Neutrophil (primary cell): ENCODE measurements at regions not wholly inside any gene's neighbourhood (a gene's known extent, or its start where the extent isn't known, plus 50 kb on each side); places are given as distances from the start of the nearest gene placed in this dataset.

Experiments used
- H3K27ac ChIP-seq: fragments of 200-600 bp; sonication (generic); 2 replicates; pipeline ENCODE4 v1.5.1; 2016; ENCODE audit warnings: mild to moderate bottlenecking, moderate library complexity
- H3K27me3 ChIP-seq: fragments of 200-600 bp; sonication (generic); 2 replicates; pipeline ENCODE4 v1.6.0; 2016; ENCODE audit warnings: mild to moderate bottlenecking
- H3K36me3 ChIP-seq: fragments of 200-600 bp; sonication (generic); 2 replicates; pipeline ENCODE4 v1.5.1; 2017
- H3K4me1 ChIP-seq, 2 experiments: fragments of 200-600 bp in 1 of 2; sonication (generic) in 1 of 2; 1 replicate in 1 of 2; 2 replicates in 1 of 2; pipeline versions ENCODE4 v1.5.1 to v1.6.1; 2013 to 2016; ENCODE audit warnings: low read depth in 1 of 2, low read length in 1 of 2, mild to moderate bottlenecking in 1 of 2, moderate library complexity in 1 of 2; ENCODE audit not compliant: control insufficient read depth in 1 of 2, insufficient read depth in 1 of 2
- H3K4me3 ChIP-seq, 2 experiments: fragments of 200-600 bp in 1 of 2; sonication (generic) in 1 of 2; 1 replicate in 1 of 2; 2 replicates in 1 of 2; pipeline ENCODE4 v1.5.1; 2013 to 2016; ENCODE audit warnings: low read depth in 1 of 2, low read length in 1 of 2, mild to moderate bottlenecking in 1 of 2, moderate library complexity in 1 of 2
- H3K9me3 ChIP-seq: fragments of 200-600 bp; sonication (generic); 2 replicates; pipeline ENCODE4 v1.5.1; 2016
- CTCF ChIP-seq: fragments of 200-600 bp; sonication (generic); IDR thresholded peaks from 2 replicates; pipeline ENCODE4 v1.5.1; 2016; ENCODE audit warnings: antibody characterized with exemption

GRCh38 chr9:38322937-38323336 is 69.6 kb upstream of the ALDH1B1 start:
- Histone ChIP-seq H3K4me1 (no peaks in the 10 kb centered on the region), H3K4me3 (no peak overlapping the region), H3K36me3 (no peaks in the 10 kb centered on the region), H3K9me3 (no peaks in the 10 kb centered on the region), H3K27me3 (peaks cover 7% of the 10 kb centered on the region), H3K27ac (no peak overlapping the region)
- TF ChIP-seq CTCF = no peak

DNA sequence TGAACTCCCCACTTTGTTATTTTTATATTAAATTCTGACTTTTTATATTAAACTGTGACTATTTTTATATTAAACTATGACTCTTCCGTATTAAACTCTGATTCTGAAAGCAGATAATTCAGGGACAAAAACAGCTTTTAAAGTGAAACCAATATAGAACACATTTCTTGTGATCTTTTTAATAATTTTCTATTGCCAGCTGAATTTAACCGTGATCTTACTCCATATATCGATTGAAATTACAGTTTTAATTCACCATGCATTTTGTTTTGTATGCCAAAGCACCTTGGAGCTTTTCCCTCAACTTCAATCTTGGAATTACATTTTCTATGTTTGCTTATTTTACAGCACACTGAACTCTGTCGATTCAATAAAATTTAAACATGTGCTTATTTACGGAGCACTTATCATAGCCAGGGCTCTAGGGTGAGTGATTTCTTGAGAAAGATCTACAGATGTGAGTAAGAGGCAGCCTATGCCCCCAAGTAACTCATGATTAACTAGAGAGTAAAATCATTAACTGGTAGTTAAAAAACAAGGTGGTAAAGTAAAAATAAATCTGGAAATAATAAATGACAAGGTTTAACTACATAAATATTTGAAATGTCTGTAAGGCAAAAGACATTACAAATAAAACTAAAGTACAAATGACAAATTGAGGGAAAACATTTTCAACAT is 72.9 kb upstream of the ALDH1B1 start:
- no peak overlapping the region for H3K27ac ChIP-seq
- H3K36me3 ChIP-seq = no peaks in the 10 kb centered on the region
- H3K4me1 ChIP-seq = no peaks in the 10 kb centered on the region
- H3K4me3 ChIP-seq = no peak overlapping the region
- peaks cover 7% of the 10 kb centered on the region for H3K27me3 ChIP-seq
- TF ChIP-seq CTCF = no peak
- no peaks in the 10 kb centered on the region for H3K9me3 ChIP-seq

GRCh38 chr9:38318759-38319495 is 73.6 kb upstream of the ALDH1B1 start:
- no peak overlapping the region for H3K4me3 ChIP-seq
- peaks cover 7% of the 10 kb centered on the region for H3K27me3 ChIP-seq
- no peaks in the 10 kb centered on the region for H3K9me3 ChIP-seq
- H3K4me1 ChIP-seq = no peaks in the 10 kb centered on the region
- no peak for TF ChIP-seq CTCF
- H3K36me3 ChIP-seq = no peaks in the 10 kb centered on the region
- H3K27ac ChIP-seq = no peak overlapping the region

- no peak overlapping the region for H3K27ac ChIP-seq
- no peaks in the 10 kb centered on the region for H3K36me3 ChIP-seq
- no peak for TF ChIP-seq CTCF
- peaks cover 7% of the 10 kb centered on the region for H3K27me3 ChIP-seq
- H3K4me3 ChIP-seq = no peak overlapping the region
- no peaks in the 10 kb centered on the region for H3K9me3 ChIP-seq
- H3K4me1 ChIP-seq = no peaks in the 10 kb centered on the region
These were observed 76.2 kb upstream of the ALDH1B1 start for GRCh38 chr9:38316166-38316780.

DNA sequence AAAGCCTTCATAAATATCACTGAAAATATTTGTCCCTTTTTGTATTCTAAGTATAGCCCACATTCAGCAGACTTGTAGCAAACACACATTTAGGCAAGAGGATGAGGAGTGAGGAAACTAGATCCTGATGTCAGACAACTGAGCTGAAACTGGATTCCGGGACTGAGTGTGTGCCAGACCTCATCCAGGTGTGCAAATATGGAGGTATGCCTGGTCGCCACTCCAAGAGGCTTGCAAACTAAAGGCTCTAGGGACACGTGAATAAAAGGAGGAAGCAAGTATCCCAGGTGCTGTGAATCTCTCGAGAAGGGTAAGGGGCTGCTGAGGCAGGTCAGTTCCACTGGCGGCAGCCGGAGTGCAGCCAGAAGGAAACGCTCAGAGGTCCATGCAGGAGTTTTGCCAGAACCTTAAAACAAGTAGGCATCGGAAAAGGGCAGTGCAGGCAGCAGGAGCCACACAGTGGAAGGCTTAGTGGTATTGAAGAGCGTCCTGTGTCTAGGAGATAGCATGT is 77.4 kb upstream of the ALDH1B1 start:
- Histone ChIP-seq H3K27ac (no peak overlapping the region), H3K27me3 (peaks cover 5% of the 10 kb centered on the region), H3K4me1 (no peaks in the 10 kb centered on the region), H3K36me3 (no peaks in the 10 kb centered on the region), H3K9me3 (no peaks in the 10 kb centered on the region), H3K4me3 (no peak overlapping the region)
- TF ChIP-seq CTCF = no peak
